ENCODE measurements at regions not wholly inside any gene's neighbourhood (a gene's known extent, or its start where the extent isn't known, plus 50 kb on each side); places are given as distances from the start of the nearest gene placed in this dataset.

- Histone ChIP-seq H3K27ac (ENCODE audit: insufficient read length, low read depth, low read length) (no peak overlapping the region), H3K4me1 (ENCODE audit: insufficient read depth, low read length) (no peaks in the 10 kb centered on the region), H2BK120ac (ENCODE audit: low read depth, low read length, poor library complexity, severe bottlenecking) (no peak overlapping the region), H3K56ac (ENCODE audit: insufficient read length, low read depth, low read length) (no peak overlapping the region), H2BK15ac (ENCODE audit: low read depth, low read length) (no peak overlapping the region), H3K14ac (ENCODE audit: insufficient read depth, low read length) (no peak overlapping the region), H3K4me2 (ENCODE audit: insufficient read depth, insufficient read length, low read length) (no peak overlapping the region), H3K79me2 (ENCODE audit: insufficient read depth, low read length) (no peaks in the 10 kb centered on the region), H2BK12ac (ENCODE audit: insufficient read length, low read depth, low read length) (no peak overlapping the region), H2BK20ac (ENCODE audit: low read depth, low read length, poor library complexity, severe bottlenecking) (no peak overlapping the region), H3K18ac (ENCODE audit: insufficient read length, low read depth, low read length) (no peak overlapping the region), H3K27me3 (ENCODE audit: insufficient read depth, low read length) (no peaks in the 10 kb centered on the region), H2AFZ (ENCODE audit: low read length) (no peak overlapping the region), H3K23ac (ENCODE audit: insufficient read length, low read depth, low read length) (no peak overlapping the region), H3T11ph (ENCODE audit: low read length) (no peak overlapping the region), H3K4ac (ENCODE audit: low read depth, low read length) (no peak overlapping the region), H3K23me2 (ENCODE audit: insufficient read length, low read depth, low read length, poor library complexity, severe bottlenecking) (no peaks in the 10 kb centered on the region), H4K8ac (replicated peaks; ENCODE audit: insufficient read length, low read depth, low read length) (no peak overlapping the region), H3K79me1 (ENCODE audit: insufficient read depth, low read depth, low read length, poor library complexity, severe bottlenecking) (no peaks in the 10 kb centered on the region), H2BK5ac (ENCODE audit: insufficient read length, low read length) (no peak overlapping the region), H4K20me1 (ENCODE audit: control insufficient read depth, insufficient read depth, insufficient read length) (no peaks in the 10 kb centered on the region), H4K5ac (ENCODE audit: insufficient read length, low read depth, low read length) (no peak overlapping the region), H4K91ac (ENCODE audit: insufficient read length, low read depth, low read length) (no peak overlapping the region), H2AK5ac (ENCODE audit: insufficient read length, low read length) (no peak overlapping the region), H3K9me3 (ENCODE audit: control insufficient read depth, low read depth, low read length) (no peaks in the 10 kb centered on the region), H3K9ac (ENCODE audit: extremely low read depth, insufficient read length, low read length) (no peak overlapping the region)
- H3K4me3 Mint-ChIP-seq, result no peak overlapping the region
- no peak for DNase-seq
- no CpG with 5 or more reads among the region's 1 CpG for WGBS (ENCODE audit: extremely low coverage, insufficient read length, low lambda C conversion rate)
- H3K9me3 Mint-ChIP-seq, result no peaks in the 10 kb centered on the region
- no peaks in the 10 kb centered on the region for H3K36me3 Mint-ChIP-seq (ENCODE audit: insufficient read depth in 1 of 3, low read depth in 3 of 3)
- no peak overlapping the region for H3K27ac Mint-ChIP-seq
- H3K27me3 Mint-ChIP-seq (ENCODE audit: low read depth), result no peaks in the 10 kb centered on the region; the same call in 1 of the 2 replicates
- no peaks in the 10 kb centered on the region for H3K4me1 Mint-ChIP-seq
- TF ChIP-seq CTCF (conservative IDR thresholded peaks at IDR 0.05), result no peak
Measured at GRCh38 chr2:67013821-67014220, 383.3 kb upstream of the ETAA1 start.

Data from H9 (cell line).